A673 (cell line): ENCODE measurements at regions not wholly inside any gene's neighbourhood (a gene's known extent, or its start where the extent isn't known, plus 50 kb on each side); places are given as distances from the start of the nearest gene placed in this dataset.

Experiments
- BruUV-seq: library from RNA; stranded (reverse); fragments of 400-500 nt; replicated peaks from 2 replicates; lab custom pipeline; 2021; lab: Mats Ljungman, UMichigan
- CTCF ChIA-PET: fragments of 300-600 bp; sonication (Branson Sonifier 250); formaldehyde crosslinking; loops from one replicate; lab custom pipeline; 2022; ENCODE audit warnings: antibody characterized with exemption; lab: Charles Lee
- POLR2A ChIA-PET: fragments of 300-600 bp; sonication (Branson Sonifier 250); formaldehyde crosslinking; loops from one replicate; lab custom pipeline; 2022; ENCODE audit warnings: antibody characterized with exemption; ENCODE audit not compliant: low non-redundant PET; lab: Charles Lee
- DNase-seq: peaks from one replicate; pipeline ENCODE4 v3.0.0-alpha.2; 2015; ENCODE audit warnings: low spot score
- H3K27ac ChIP-seq: fragments of 200-600 bp; sonication (generic); 2 replicates; pipeline ENCODE4 v1.5.1; 2016; ENCODE audit warnings: mixed run types, low read depth, mild to moderate bottlenecking, mixed read lengths, antibody characterized with exemption, low read length; ENCODE audit not compliant: poor library complexity, severe bottlenecking
- H3K27me3 ChIP-seq: fragments of 200-600 bp; sonication (generic); replicated peaks from 2 replicates; pipeline ENCODE4 v1.6.1; 2017; ENCODE audit warnings: mixed run types, low read depth, mild to moderate bottlenecking, mixed read lengths, antibody characterized with exemption, low read length; ENCODE audit not compliant: insufficient read depth, poor library complexity
- H3K36me3 ChIP-seq: fragments of 200-600 bp; sonication (generic); 2 replicates; pipeline ENCODE4 v1.6.1; 2016; ENCODE audit warnings: mixed run types, mild to moderate bottlenecking, mixed read lengths, antibody characterized with exemption, low read length; ENCODE audit not compliant: insufficient read depth, poor library complexity, severe bottlenecking
- H3K4me1 ChIP-seq: fragments of 200-600 bp; sonication (generic); 2 replicates; pipeline ENCODE4 v1.6.1; 2017; ENCODE audit warnings: mixed run types, mild to moderate bottlenecking, mixed read lengths, antibody characterized with exemption, low read length; ENCODE audit not compliant: insufficient read depth, poor library complexity, severe bottlenecking
- H3K4me3 ChIP-seq: fragments of 200-600 bp; sonication (generic); 2 replicates; pipeline ENCODE4 v1.5.1; 2016; ENCODE audit warnings: low read depth, mixed run types, mild to moderate bottlenecking, mixed read lengths, low read length; ENCODE audit not compliant: poor library complexity, severe bottlenecking
- H3K9me3 ChIP-seq: fragments of 200-600 bp; sonication (generic); 2 replicates; pipeline ENCODE4 v1.6.1; 2016; ENCODE audit warnings: mixed run types, low read depth, mild to moderate bottlenecking, mixed read lengths, antibody characterized with exemption, low read length; ENCODE audit not compliant: poor library complexity, severe bottlenecking
- EZH2 ChIP-seq: fragments of 200-600 bp; sonication (generic); IDR thresholded peaks from 2 replicates; pipeline ENCODE4 v1.6.1; 2017; ENCODE audit warnings: borderline replicate concordance, low read depth, mild to moderate bottlenecking, mixed read lengths, antibody characterized with exemption, low read length; ENCODE audit not compliant: poor library complexity, severe bottlenecking
- intact Hi-C: fragments of 100-400 bp; cut with micrococcal nuclease; formaldehyde crosslinking; loops from one replicate; pipeline ENCODE4 v1.10.0; 2022; ENCODE audit not compliant: unreplicated experiment
- TF ChIP-seq, protein P1 (sequence below): fragments of 300-800, 200-600 bp; sonication (generic); conservative IDR thresholded peaks from 2 replicates; pipeline ENCODE4 v1.5.1; 2017; ENCODE audit warnings: low read depth, mild to moderate bottlenecking, antibody characterized with exemption, low read length, moderate library complexity, mixed read lengths

DNA sequence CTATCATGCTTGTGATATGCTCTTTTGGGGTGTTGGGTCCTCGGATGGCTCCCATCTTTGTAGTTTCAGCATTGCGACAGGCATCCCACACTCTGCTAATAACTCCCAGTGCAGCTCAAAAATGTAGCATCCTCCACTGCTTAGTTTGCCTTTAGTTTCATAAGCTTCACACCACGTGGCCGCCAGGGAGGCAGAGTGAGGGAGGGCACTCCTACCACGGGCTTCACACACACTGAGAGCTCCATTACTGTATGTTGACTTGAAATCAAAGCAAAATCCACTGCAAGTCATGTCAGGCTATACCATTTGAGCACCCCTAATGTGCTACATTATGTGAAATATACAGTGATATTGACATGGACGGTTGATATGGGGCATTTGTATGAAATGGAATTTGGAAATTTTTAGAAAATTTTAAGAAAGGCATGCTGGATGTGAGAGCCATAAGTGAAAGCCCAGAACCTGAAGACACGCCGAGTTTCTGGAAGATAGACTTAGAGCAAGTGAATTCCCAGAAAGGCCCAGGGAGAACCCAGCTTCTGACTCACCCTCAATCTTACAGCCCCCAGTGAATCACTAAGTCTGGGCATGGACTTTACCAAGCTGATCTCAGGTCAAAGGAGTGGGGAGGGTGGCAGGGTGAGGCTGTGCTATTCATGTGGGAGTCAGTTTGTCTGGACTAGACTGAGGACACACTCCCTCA lies 94.1 kb downstream of the HSPH1 start:
- no peaks in the 10 kb centered on the region for H3K9me3 ChIP-seq
- no peak overlapping the region for H3K4me3 ChIP-seq
- H3K27me3 ChIP-seq, result no peaks in the 10 kb centered on the region
- no peaks in the 10 kb centered on the region for H3K36me3 ChIP-seq
- no peak overlapping the region for H3K27ac ChIP-seq
- no peak for TF ChIP-seq EZH2
- TF ChIP-seq, protein P1, sequence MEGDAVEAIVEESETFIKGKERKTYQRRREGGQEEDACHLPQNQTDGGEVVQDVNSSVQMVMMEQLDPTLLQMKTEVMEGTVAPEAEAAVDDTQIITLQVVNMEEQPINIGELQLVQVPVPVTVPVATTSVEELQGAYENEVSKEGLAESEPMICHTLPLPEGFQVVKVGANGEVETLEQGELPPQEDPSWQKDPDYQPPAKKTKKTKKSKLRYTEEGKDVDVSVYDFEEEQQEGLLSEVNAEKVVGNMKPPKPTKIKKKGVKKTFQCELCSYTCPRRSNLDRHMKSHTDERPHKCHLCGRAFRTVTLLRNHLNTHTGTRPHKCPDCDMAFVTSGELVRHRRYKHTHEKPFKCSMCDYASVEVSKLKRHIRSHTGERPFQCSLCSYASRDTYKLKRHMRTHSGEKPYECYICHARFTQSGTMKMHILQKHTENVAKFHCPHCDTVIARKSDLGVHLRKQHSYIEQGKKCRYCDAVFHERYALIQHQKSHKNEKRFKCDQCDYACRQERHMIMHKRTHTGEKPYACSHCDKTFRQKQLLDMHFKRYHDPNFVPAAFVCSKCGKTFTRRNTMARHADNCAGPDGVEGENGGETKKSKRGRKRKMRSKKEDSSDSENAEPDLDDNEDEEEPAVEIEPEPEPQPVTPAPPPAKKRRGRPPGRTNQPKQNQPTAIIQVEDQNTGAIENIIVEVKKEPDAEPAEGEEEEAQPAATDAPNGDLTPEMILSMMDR, result no peak
- BruUV-seq, result no TSS peak
- no peak for DNase-seq
- POLR2A ChIA-PET, result no interaction called here
- CTCF ChIA-PET, result no interaction called here
- H3K4me1 ChIP-seq, result no peaks in the 10 kb centered on the region
- intact Hi-C loops, result no loop called here

DNA sequence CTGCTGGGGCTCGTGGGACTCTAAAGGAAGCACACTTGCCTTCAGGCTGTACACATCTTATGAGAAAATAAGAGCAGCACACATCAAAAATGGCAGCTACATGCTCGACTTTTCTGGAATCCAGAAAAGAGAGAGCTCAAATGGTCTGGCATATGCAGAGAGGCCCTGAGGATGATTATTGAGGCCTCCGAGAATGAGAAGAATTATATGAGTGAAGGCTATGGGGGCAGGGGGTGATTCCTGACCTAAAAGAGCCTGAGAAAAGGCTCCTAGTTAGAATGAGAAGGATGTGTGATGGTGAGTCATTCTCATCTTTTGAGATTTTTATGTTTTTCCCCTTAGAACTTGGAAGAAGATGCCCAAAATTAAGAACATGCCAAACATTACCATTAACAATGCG lies 97.1 kb downstream of the HSPH1 start:
- DNase-seq, result no peak
- BruUV-seq, result no TSS peak
- CTCF ChIA-PET, result interaction anchor here (0.6 kb wide), 1 partner anchor 20 kb away, joined by 3 read pairs; no protein-coding TSS in a partner anchor
- H3K27me3 ChIP-seq, result no peaks in the 10 kb centered on the region
- intact Hi-C loops, result no loop called here
- H3K4me3 ChIP-seq, result no peak overlapping the region
- H3K27ac ChIP-seq, result no peak overlapping the region
- no peaks in the 10 kb centered on the region for H3K9me3 ChIP-seq
- no peak for TF ChIP-seq EZH2
- TF ChIP-seq, protein P1, result no peak
- POLR2A ChIA-PET, result no interaction called here
- no peaks in the 10 kb centered on the region for H3K4me1 ChIP-seq
- no peaks in the 10 kb centered on the region for H3K36me3 ChIP-seq

DNA sequence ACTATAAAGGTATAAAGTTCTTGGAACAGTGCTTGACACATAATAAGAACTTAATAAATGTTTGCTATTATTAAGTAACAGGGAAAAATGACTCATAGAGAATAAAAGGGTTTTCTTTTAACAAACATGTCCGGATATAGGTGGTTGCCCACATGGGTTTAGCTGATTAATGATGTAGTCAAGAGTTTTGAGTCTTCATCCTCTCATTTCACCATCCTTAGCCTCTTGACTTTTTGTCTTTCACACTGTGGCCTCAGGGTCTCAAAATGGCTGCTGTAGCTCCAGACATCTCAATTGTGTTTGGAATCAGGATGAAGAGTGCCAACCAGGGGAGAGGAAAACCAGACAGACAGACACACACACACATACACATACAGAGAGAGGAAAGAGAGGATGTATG lies 97.9 kb downstream of the HSPH1 start:
- intact Hi-C loops, result no loop called here
- no peak overlapping the region for H3K4me3 ChIP-seq
- H3K9me3 ChIP-seq, result no peaks in the 10 kb centered on the region
- no peak for TF ChIP-seq EZH2
- TF ChIP-seq, protein P1, result no peak
- no peaks in the 10 kb centered on the region for H3K36me3 ChIP-seq
- no peak overlapping the region for H3K27ac ChIP-seq
- BruUV-seq, result no TSS peak
- CTCF ChIA-PET, result no interaction called here
- DNase-seq, result no peak
- POLR2A ChIA-PET, result no interaction called here
- no peaks in the 10 kb centered on the region for H3K4me1 ChIP-seq
- no peaks in the 10 kb centered on the region for H3K27me3 ChIP-seq
